HL-60 (cell line): ENCODE measurements at regions not wholly inside any gene's neighbourhood (a gene's known extent, or its start where the extent isn't known, plus 50 kb on each side); places are given as distances from the start of the nearest gene placed in this dataset.

ENCODE experiments used
- CTCF ChIP-seq: IDR thresholded peaks from one replicate; pipeline ENCODE4 v1.5.1; 2011; ENCODE audit warnings: low read length, control low read depth, inconsistent platforms; ENCODE audit not compliant: insufficient read depth
- GABPA ChIP-seq: IDR thresholded peaks from 2 replicates; pipeline ENCODE4 v1.6.1; 2012; ENCODE audit warnings: low read depth

GRCh38 chr1:57963581-57963980, 539.7 kb upstream of the DAB1 start:
- no peak for TF ChIP-seq GABPA
- TF ChIP-seq CTCF = no peak
